ENCODE measurements at regions not wholly inside any gene's neighbourhood (a gene's known extent, or its start where the extent isn't known, plus 50 kb on each side); places are given as distances from the start of the nearest gene placed in this dataset.

- TF ChIP-seq CTCF (conservative IDR thresholded peaks at IDR 0.05) (no peak), EZH2 (IDR thresholded peaks at IDR 0.05; ENCODE audit: low read depth) (no peak)
Measured at GRCh38 chr3:168333410-168333935, 237.7 kb upstream of the GOLIM4 start.

All from PC-9 (cell line).